Spleen (tissue), 11 donors: ENCODE measurements at regions not wholly inside any gene's neighbourhood (a gene's known extent, or its start where the extent isn't known, plus 50 kb on each side); places are given as distances from the start of the nearest gene placed in this dataset.

Experiments used
- DNase-seq: peaks from one replicate; pipeline ENCODE4 v3.0.0-alpha.2; 2020
- H3K27ac ChIP-seq, 8 donors: fragments of 200-600 bp; sonication (generic) in 7 of 8; 1 replicate in 4 of 8; 2 replicates in 4 of 8; pipeline versions ENCODE4 v1.5.0 to v1.8.0; 2016 to 2021; ENCODE audit warnings: inconsistent platforms in 4 of 8, mild to moderate bottlenecking in 4 of 8, moderate library complexity in 1 of 8
- H3K27me3 ChIP-seq, 7 donors: fragments of 200-600 bp; sonication (generic) in 6 of 7; replicated peaks in 1 of 7; 1 replicate in 4 of 7; 2 replicates in 3 of 7; pipeline versions ENCODE4 v1.5.0 to v1.8.0; 2016 to 2021; ENCODE audit warnings: inconsistent platforms in 3 of 7, mild to moderate bottlenecking in 1 of 7
- H3K36me3 ChIP-seq, 6 donors: fragments of 200-600 bp; sonication (generic) in 5 of 6; 1 replicate in 4 of 6; 2 replicates in 2 of 6; pipeline versions ENCODE4 v1.5.0 to v1.8.0; 2016 to 2021; ENCODE audit warnings: inconsistent platforms in 2 of 6
- H3K4me1 ChIP-seq, 6 donors: fragments of 200-600 bp; sonication (generic) in 5 of 6; 1 replicate in 3 of 6; 2 replicates in 3 of 6; pipeline versions ENCODE4 v1.5.0 to v1.8.0; 2016 to 2021; ENCODE audit warnings: inconsistent platforms in 3 of 6
- H3K4me3 ChIP-seq, 8 donors: fragments of 200-600 bp; sonication (generic) in 7 of 8; 1 replicate in 4 of 8; 2 replicates in 4 of 8; pipeline versions ENCODE4 v1.5.0 to v1.8.0; 2016 to 2021; ENCODE audit warnings: inconsistent platforms in 4 of 8, mild to moderate bottlenecking in 4 of 8, moderate library complexity in 2 of 8
- H3K9me3 ChIP-seq, 8 donors: fragments of 200-600 bp; sonication (generic) in 7 of 8; 1 replicate in 4 of 8; 2 replicates in 4 of 8; pipeline versions ENCODE4 v1.5.0 to v1.8.0; 2016 to 2021; ENCODE audit warnings: inconsistent platforms in 4 of 8
- CTCF ChIP-seq, 11 experiments: fragments of 200-600 bp in 7 of 11; fragments of 450-650 bp in 4 of 11; sonication (generic) in 4 of 11; IDR thresholded peaks in 8 of 11; conservative IDR thresholded peaks in 3 of 11; 1 replicate in 7 of 11; 2 replicates in 4 of 11; pipeline versions ENCODE4 v1.4.0 to v1.8.0; 2016 to 2021; ENCODE audit warnings: antibody characterized with exemption in 11 of 11, inconsistent platforms in 4 of 11, mild to moderate bottlenecking in 1 of 11
- POLR2A ChIP-seq, 3 donors: fragments of 450-650 bp; IDR thresholded peaks; one replicate each; pipeline ENCODE4 v1.5.1; 2017; ENCODE audit warnings: antibody characterized with exemption in 3 of 3, mild to moderate bottlenecking in 1 of 3
- POLR2AphosphoS5 ChIP-seq, 3 donors: sonication (generic); formaldehyde crosslinking; IDR thresholded peaks; one replicate each; pipeline ENCODE4 v1.5.1; 2017; ENCODE audit warnings: antibody characterized with exemption in 3 of 3
- WGBS, 5 donors: extraction: QIAGEN DNeasy Blood & Tissue Kit in 3 of 5; methylation state at CpG; one replicate each; pipeline versions ENCODE4 v1.1.5 to v1.1.7; 2013 to 2018; 5-methylcytosine and 5-hydroxymethylcytosine counted together
- intact Hi-C: fragments of 100-400 bp; cut with DNase I; formaldehyde crosslinking; loops from one replicate; pipeline ENCODE4 v1.15.0; 2023; ENCODE audit warnings: low total_unique reads
- donor health status: healthy with polysubstance abuse.
- donor health status: DM: no; HTN: no; CAD: no; lungs with moderate emphysema.
- donor health status: DM: no; HTN: no; CAD: no.
- donor health status: Bipolar disorder and iron deficiency.
- donor health status: healthy.
- donor health status: DM: no; HTN: no; CAD: no.
- donor health status: DM: yes; HTN: yes; CAD: no.

GRCh38 chr1:164999146-164999545 lies 357.4 kb downstream of the LMX1A start:
- Histone ChIP-seq H3K4me3 (no peak overlapping the region), H3K27me3 (no peaks in the 10 kb centered on the region), H3K27ac (no peak overlapping the region), H3K36me3 (no peaks in the 10 kb centered on the region), H3K9me3 (peaks cover 0 to 12% (median 0%) of the 10 kb centered on the region in 8 donors), H3K4me1 (no peaks in the 10 kb centered on the region)
- WGBS, 5 donors: 72 to 83% (median 75%) methylated on average over 5 of the region's 5 CpGs
- intact Hi-C loops: no loop called here
- no peak for DNase-seq
- TF ChIP-seq POLR2AphosphoS5 (IDR thresholded peaks at IDR 0.05): no peak
- TF ChIP-seq POLR2A (IDR thresholded peaks at IDR 0.05): no peak
- TF ChIP-seq CTCF (IDR thresholded peaks at IDR 0.05 in 8 of 11, conservative IDR thresholded peaks at IDR 0.05 in 3 of 11): no peak

GRCh38 chr1:164991763-164992314 lies 364.7 kb downstream of the LMX1A start:
- Histone ChIP-seq H3K4me1 (no peaks in the 10 kb centered on the region), H3K27ac (no peak overlapping the region), H3K9me3 (no peaks in the 10 kb centered on the region), H3K27me3 (no peaks in the 10 kb centered on the region), H3K4me3 (no peak overlapping the region), H3K36me3 (no peaks in the 10 kb centered on the region)
- 89 to 97% (median 94%) methylated on average over 6 of the region's 6 CpGs for WGBS, 5 donors
- intact Hi-C loops: no loop called here
- DNase-seq: peak; percentile 61
- no peak for TF ChIP-seq POLR2AphosphoS5 (IDR thresholded peaks at IDR 0.05)
- TF ChIP-seq CTCF (IDR thresholded peaks at IDR 0.05 in 8 of 11, conservative IDR thresholded peaks at IDR 0.05 in 3 of 11): no peak
- no peak for TF ChIP-seq POLR2A (IDR thresholded peaks at IDR 0.05)

- no peak overlapping the region for H3K4me3 ChIP-seq
- no peaks in the 10 kb centered on the region for H3K36me3 ChIP-seq
- H3K27me3 ChIP-seq: no peaks in the 10 kb centered on the region
- no peak overlapping the region for H3K27ac ChIP-seq
- 69 to 82% (median 74%) methylated on average over 3 of the region's 3 CpGs for WGBS, 5 donors
- no peak for DNase-seq
- TF ChIP-seq POLR2AphosphoS5 (IDR thresholded peaks at IDR 0.05): no peak
- no peak for TF ChIP-seq CTCF (IDR thresholded peaks at IDR 0.05 in 8 of 11, conservative IDR thresholded peaks at IDR 0.05 in 3 of 11)
- no peak for TF ChIP-seq POLR2A (IDR thresholded peaks at IDR 0.05)
- intact Hi-C loops: no loop called here
- H3K9me3 ChIP-seq: no peaks in the 10 kb centered on the region
- no peaks in the 10 kb centered on the region for H3K4me1 ChIP-seq
These were observed 373.4 kb downstream of the LMX1A start for GRCh38 chr1:164983023-164983650.

- Histone ChIP-seq H3K9me3 (no peaks in the 10 kb centered on the region), H3K27ac (no peak overlapping the region), H3K4me3 (no peak overlapping the region), H3K4me1 (no peaks in the 10 kb centered on the region), H3K36me3 (no peaks in the 10 kb centered on the region), H3K27me3 (no peaks in the 10 kb centered on the region)
- intact Hi-C loops: no loop called here
- no peak for TF ChIP-seq CTCF (IDR thresholded peaks at IDR 0.05 in 8 of 11, conservative IDR thresholded peaks at IDR 0.05 in 3 of 11)
- TF ChIP-seq POLR2A (IDR thresholded peaks at IDR 0.05): no peak
- WGBS, 5 donors: 54 to 70% (median 67%) methylated on average over 1 of the region's 1 CpG
- no peak for DNase-seq
These were observed 374.0 kb downstream of the LMX1A start for GRCh38 chr1:164982545-164982944.
